B cell (primary cell): ENCODE measurements at regions not wholly inside any gene's neighbourhood (a gene's known extent, or its start where the extent isn't known, plus 50 kb on each side); places are given as distances from the start of the nearest gene placed in this dataset.
"Not testable (repeated sequence)": the region's sequence is repeated elsewhere in the genome, so short reads cannot be mapped to it uniquely, and the experiment has no call there.

Source experiments
- ATAC-seq: fragments of 200-7000 bp; cut with Tn5 transposase; one replicate; pipeline ENCODE4 v1.10.0; 2021; ENCODE audit warnings: low read depth, mild to moderate bottlenecking, moderate number of reproducible peaks, moderate library complexity
- CTCF ChIA-PET: fragments of 350-600 bp; sonication (Branson Sonifier 250); formaldehyde crosslinking; loops from one replicate; lab custom pipeline; 2021; ENCODE audit warnings: antibody characterized with exemption, inconsistent platforms; lab: Charles Lee
- POLR2A ChIA-PET: fragments of 350-600 bp; sonication (Branson Sonifier 250); formaldehyde crosslinking; loops from one replicate; lab custom pipeline; 2021; ENCODE audit warnings: antibody characterized with exemption; lab: Charles Lee
- DNase-seq: peaks from one replicate; pipeline ENCODE4 v3.0.0; 2013
- H2AFZ ChIP-seq: 2 replicates; pipeline ENCODE4 v1.6.1; 2012; ENCODE audit warnings: mild to moderate bottlenecking, low read depth, low read length; ENCODE audit not compliant: insufficient read depth, poor library complexity, severe bottlenecking
- H3K27ac ChIP-seq, 2 donors: 1 replicate in 1 of 2; 2 replicates in 1 of 2; pipeline ENCODE4 v1.5.1; 2012 to 2013; ENCODE audit warnings: low read length in 2 of 2, mild to moderate bottlenecking in 2 of 2, moderate library complexity in 1 of 2
- H3K27me3 ChIP-seq, 4 experiments: fragments of 200-600 bp in 1 of 4; sonication (generic) in 1 of 4; replicated peaks in 1 of 4; 1 replicate in 2 of 4; 2 replicates in 2 of 4; pipeline versions ENCODE4 v1.6.1 to v1.7.0; 2013 to 2016; ENCODE audit warnings: low read length in 3 of 4, mild to moderate bottlenecking in 2 of 4, mixed read lengths in 1 of 4, moderate library complexity in 1 of 4; ENCODE audit not compliant: insufficient read depth in 4 of 4, control insufficient read depth in 3 of 4; ENCODE audit errors: control extremely low read depth in 1 of 4
- H3K36me3 ChIP-seq, 2 experiments: replicated peaks in 1 of 2; 1 replicate in 1 of 2; 2 replicates in 1 of 2; pipeline versions ENCODE4 v1.6.1 to v1.7.1; 2013; ENCODE audit warnings: low read length in 1 of 2; ENCODE audit not compliant: insufficient read depth in 2 of 2, control insufficient read depth in 1 of 2; ENCODE audit errors: control extremely low read depth in 1 of 2, extremely low read depth in 1 of 2
- H3K4me1 ChIP-seq, 2 donors: fragments of 200-600 bp in 1 of 2; sonication (generic) in 1 of 2; 1 replicate in 1 of 2; 2 replicates in 1 of 2; pipeline versions ENCODE4 v1.5.1 to v1.6.1; 2013 to 2017; ENCODE audit warnings: low read length in 2 of 2; ENCODE audit not compliant: control insufficient read depth in 2 of 2, insufficient read depth in 2 of 2
- H3K4me2 ChIP-seq: replicated peaks from 2 replicates; pipeline ENCODE3; 2012; ENCODE audit warnings: mild to moderate bottlenecking, low read depth, low read length; ENCODE audit not compliant: poor library complexity, severe bottlenecking
- H3K4me3 ChIP-seq, 5 experiments: fragments of 200-600 bp in 1 of 5; sonication (generic) in 1 of 5; 1 replicate in 3 of 5; 2 replicates in 2 of 5; pipeline versions ENCODE4 v1.5.1 to v1.7.0; 2011 to 2016; ENCODE audit warnings: low read length in 4 of 5, mild to moderate bottlenecking in 4 of 5, low read depth in 2 of 5, control low read depth in 1 of 5, moderate library complexity in 1 of 5; ENCODE audit not compliant: insufficient read depth in 1 of 5; ENCODE audit errors: control extremely low read depth in 1 of 5, extremely low read depth in 1 of 5
- H3K79me2 ChIP-seq: fragments of 200-600 bp; sonication (generic); one replicate; pipeline ENCODE4 v1.6.0; 2016; ENCODE audit warnings: low read length; ENCODE audit not compliant: control insufficient read depth, insufficient read depth
- H3K9ac ChIP-seq: fragments of 200-600 bp; sonication (generic); 2 replicates; pipeline ENCODE4 v1.6.1; 2017; ENCODE audit warnings: mild to moderate bottlenecking, low read length, moderate library complexity
- H3K9me3 ChIP-seq, 3 donors: one replicate each; pipeline versions ENCODE4 v1.6.1 to v1.7.1; 2013; ENCODE audit warnings: low read length in 2 of 3; ENCODE audit not compliant: control insufficient read depth in 2 of 3, insufficient read depth in 1 of 3; ENCODE audit errors: control extremely low read depth in 1 of 3
- H4K20me1 ChIP-seq: 2 replicates; pipeline ENCODE4 v1.6.0; 2012; ENCODE audit warnings: mild to moderate bottlenecking, low read length; ENCODE audit not compliant: insufficient read depth, control insufficient read depth, poor library complexity, severe bottlenecking
- H3K27ac Mint-ChIP-seq: one replicate; pipeline ENCODE4 v1.8.0; 2021; ENCODE audit warnings: mixed read lengths
- H3K27me3 Mint-ChIP-seq: one replicate; pipeline ENCODE4 v1.8.0; 2021; ENCODE audit warnings: mixed read lengths
- H3K4me1 Mint-ChIP-seq: one replicate; pipeline ENCODE4 v1.8.0; 2021; ENCODE audit warnings: mixed read lengths
- H3K4me3 Mint-ChIP-seq: one replicate; pipeline ENCODE4 v1.8.0; 2021; ENCODE audit warnings: mixed read lengths
- H3K9me3 Mint-ChIP-seq: one replicate; pipeline ENCODE4 v1.8.0; 2022; ENCODE audit warnings: mixed read lengths; ENCODE audit not compliant: insufficient read depth
- EZH2 ChIP-seq: IDR thresholded peaks from 2 replicates; pipeline ENCODE4 v1.6.1; 2012; ENCODE audit warnings: borderline replicate concordance, low read depth, mild to moderate bottlenecking, moderate library complexity, low read length; ENCODE audit not compliant: insufficient read depth, poor library complexity, severe bottlenecking
- WGBS: methylation state at CpG from one replicate; pipeline ENCODE4 v1.1.5; 2013; ENCODE audit warnings: missing lambda C conversion rate; ENCODE audit not compliant: insufficient coverage; 5-methylcytosine and 5-hydroxymethylcytosine counted together
- intact Hi-C: fragments of 100-400 bp; cut with micrococcal nuclease; formaldehyde crosslinking; loops from one replicate; pipeline ENCODE4 v1.10.0; 2022
- TF ChIP-seq, protein P1 (sequence below): fragments of 200-600 bp; IDR thresholded peaks from one replicate; pipeline ENCODE4 v1.8.0; 2022; ENCODE audit warnings: antibody characterized with exemption, mild to moderate bottlenecking

GRCh38 chrX:65587616-65588526 is 53.3 kb upstream of the LAS1L start:
- TF ChIP-seq, protein P1, sequence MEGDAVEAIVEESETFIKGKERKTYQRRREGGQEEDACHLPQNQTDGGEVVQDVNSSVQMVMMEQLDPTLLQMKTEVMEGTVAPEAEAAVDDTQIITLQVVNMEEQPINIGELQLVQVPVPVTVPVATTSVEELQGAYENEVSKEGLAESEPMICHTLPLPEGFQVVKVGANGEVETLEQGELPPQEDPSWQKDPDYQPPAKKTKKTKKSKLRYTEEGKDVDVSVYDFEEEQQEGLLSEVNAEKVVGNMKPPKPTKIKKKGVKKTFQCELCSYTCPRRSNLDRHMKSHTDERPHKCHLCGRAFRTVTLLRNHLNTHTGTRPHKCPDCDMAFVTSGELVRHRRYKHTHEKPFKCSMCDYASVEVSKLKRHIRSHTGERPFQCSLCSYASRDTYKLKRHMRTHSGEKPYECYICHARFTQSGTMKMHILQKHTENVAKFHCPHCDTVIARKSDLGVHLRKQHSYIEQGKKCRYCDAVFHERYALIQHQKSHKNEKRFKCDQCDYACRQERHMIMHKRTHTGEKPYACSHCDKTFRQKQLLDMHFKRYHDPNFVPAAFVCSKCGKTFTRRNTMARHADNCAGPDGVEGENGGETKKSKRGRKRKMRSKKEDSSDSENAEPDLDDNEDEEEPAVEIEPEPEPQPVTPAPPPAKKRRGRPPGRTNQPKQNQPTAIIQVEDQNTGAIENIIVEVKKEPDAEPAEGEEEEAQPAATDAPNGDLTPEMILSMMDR, result no peak
- no peak for TF ChIP-seq EZH2
- Mint-ChIP-seq H3K4me3 (no peak overlapping the region), H3K27me3 (no peaks in the 10 kb centered on the region), H3K9me3 (no peaks in the 10 kb centered on the region), H3K4me1 (peaks cover 4% of the 10 kb centered on the region), H3K27ac (no peak overlapping the region)
- intact Hi-C loops, result no loop called here
- POLR2A ChIA-PET, result no interaction called here
- ATAC-seq (no peak), DNase-seq (no peak)
- Histone ChIP-seq H3K4me3 (no peak overlapping the region), H3K79me2 (no peaks in the 10 kb centered on the region), H4K20me1 (no peaks in the 10 kb centered on the region), H3K4me1 (no peaks in the 10 kb centered on the region), H3K27ac (no peak overlapping the region), H3K36me3 (no peaks in the 10 kb centered on the region), H2AFZ (no peak overlapping the region), H3K27me3 (no peaks in the 10 kb centered on the region), H3K9ac (no peak overlapping the region), H3K4me2 (no peak overlapping the region), H3K9me3 (no peaks in the 10 kb centered on the region)
- no CpG with 5 or more reads among the region's 10 CpGs for WGBS
- CTCF ChIA-PET, result no interaction called here

- no peak overlapping the region for H2AFZ ChIP-seq
- CTCF ChIA-PET, result no interaction called here
- Mint-ChIP-seq H3K4me3 (no peak overlapping the region), H3K27me3 (no peaks in the 10 kb centered on the region), H3K4me1 (peaks cover 4% of the 10 kb centered on the region), H3K9me3 (no peaks in the 10 kb centered on the region), H3K27ac (no peak overlapping the region)
- no peaks in the 10 kb centered on the region for H3K36me3 ChIP-seq
- no peak overlapping the region for H3K4me3 ChIP-seq
- POLR2A ChIA-PET, result no interaction called here
- intact Hi-C loops, result no loop called here
- H3K79me2 ChIP-seq, result no peaks in the 10 kb centered on the region
- peaks cover 5 to 6% of the 10 kb centered on the region in 2 donors for H3K4me1 ChIP-seq
- H4K20me1 ChIP-seq, result no peaks in the 10 kb centered on the region
- ATAC-seq (no peak), DNase-seq (no peak)
- H3K4me2 ChIP-seq, result no peak overlapping the region
- TF ChIP-seq, protein P1, result no peak
- TF ChIP-seq EZH2, result no peak
- no peaks in the 10 kb centered on the region for H3K9me3 ChIP-seq
- WGBS, result 84% methylated on average over 4 of the region's 6 CpGs
- no peaks in the 10 kb centered on the region for H3K27me3 ChIP-seq
- H3K27ac ChIP-seq, result no peak overlapping the region
- no peak overlapping the region for H3K9ac ChIP-seq
These were observed 51.9 kb upstream of the LAS1L start for GRCh38 chrX:65586491-65586890.

GRCh38 chrX:65585226-65585625 is 50.6 kb upstream of the LAS1L start:
- H3K27ac ChIP-seq, H3K9me3 Mint-ChIP-seq, H3K9me3 ChIP-seq, H2AFZ ChIP-seq, POLR2A ChIA-PET, H3K4me3 ChIP-seq, H3K9ac ChIP-seq, H3K27me3 Mint-ChIP-seq, H3K4me2 ChIP-seq, intact Hi-C loops, H3K4me1 Mint-ChIP-seq, DNase-seq, H3K4me1 ChIP-seq, H3K79me2 ChIP-seq, ATAC-seq, CTCF ChIA-PET, H3K36me3 ChIP-seq, H4K20me1 ChIP-seq, H3K27me3 ChIP-seq: not testable (repeated sequence)
- Mint-ChIP-seq H3K27ac (peak overlapping the region; percentile 32), H3K4me3 (peak overlapping the region; percentile 54)
- 60% methylated on average over 2 of the region's 13 CpGs for WGBS
